ENCODE measurements at regions not wholly inside any gene's neighbourhood (a gene's known extent, or its start where the extent isn't known, plus 50 kb on each side); places are given as distances from the start of the nearest gene placed in this dataset.

DNA sequence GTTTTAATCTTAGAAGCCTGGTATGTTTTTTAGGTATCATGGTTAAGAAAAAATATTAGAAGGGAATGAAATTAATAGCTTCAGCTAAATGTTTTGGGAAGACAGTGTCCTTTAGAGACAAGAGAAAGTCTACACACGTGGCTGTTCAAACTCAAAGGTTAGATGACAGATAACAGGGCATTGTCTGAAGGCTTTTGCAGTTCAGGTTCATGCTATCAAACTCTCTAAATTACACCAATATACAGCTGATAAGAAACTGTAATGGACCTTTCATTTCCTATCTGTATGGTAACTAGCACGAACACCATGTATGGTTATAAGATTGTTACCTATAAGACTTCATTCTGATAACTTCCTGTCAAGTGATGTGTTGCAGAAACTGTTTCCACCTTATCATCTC is 240.6 kb upstream of the MEF2C start:
- no peak for DNase-seq (ENCODE audit: extremely low spot score)
- Histone ChIP-seq H3K4me1 (ENCODE audit: insufficient read depth) (no peaks in the 10 kb centered on the region), H3K4me3 (ENCODE audit: low read depth, low read length) (no peak overlapping the region), H3K36me3 (ENCODE audit: insufficient read depth) (no peaks in the 10 kb centered on the region), H3K27ac (ENCODE audit: low read depth) (no peak overlapping the region)
- 65% methylated on average over 2 of the region's 2 CpGs for WGBS

DNA sequence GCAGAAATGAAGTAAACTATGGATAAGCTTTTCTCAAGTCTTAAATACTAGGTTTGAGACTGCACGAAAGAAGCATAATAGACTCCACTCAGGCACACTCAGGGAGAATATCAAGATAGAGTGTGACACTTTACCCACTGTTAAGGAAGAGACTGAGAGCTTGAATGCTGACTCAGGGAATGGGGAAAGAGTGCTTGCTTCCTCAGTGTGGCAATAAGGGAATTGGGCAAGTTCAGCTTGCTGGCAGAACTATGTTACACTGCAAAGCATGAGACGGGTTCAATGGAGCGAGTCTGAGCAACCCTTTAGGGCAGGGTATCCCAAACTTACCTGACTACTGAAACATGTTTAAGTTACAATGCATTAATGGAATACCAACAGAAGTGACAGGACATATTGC is 237.7 kb upstream of the MEF2C start:
- 84% methylated on average over 3 of the region's 3 CpGs for WGBS
- no peaks in the 10 kb centered on the region for H3K4me1 ChIP-seq (ENCODE audit: insufficient read depth)
- H3K4me3 ChIP-seq (ENCODE audit: low read depth, low read length), result no peak overlapping the region
- no peak for DNase-seq (ENCODE audit: extremely low spot score)
- no peak overlapping the region for H3K27ac ChIP-seq (ENCODE audit: low read depth)
- no peaks in the 10 kb centered on the region for H3K36me3 ChIP-seq (ENCODE audit: insufficient read depth)

DNA sequence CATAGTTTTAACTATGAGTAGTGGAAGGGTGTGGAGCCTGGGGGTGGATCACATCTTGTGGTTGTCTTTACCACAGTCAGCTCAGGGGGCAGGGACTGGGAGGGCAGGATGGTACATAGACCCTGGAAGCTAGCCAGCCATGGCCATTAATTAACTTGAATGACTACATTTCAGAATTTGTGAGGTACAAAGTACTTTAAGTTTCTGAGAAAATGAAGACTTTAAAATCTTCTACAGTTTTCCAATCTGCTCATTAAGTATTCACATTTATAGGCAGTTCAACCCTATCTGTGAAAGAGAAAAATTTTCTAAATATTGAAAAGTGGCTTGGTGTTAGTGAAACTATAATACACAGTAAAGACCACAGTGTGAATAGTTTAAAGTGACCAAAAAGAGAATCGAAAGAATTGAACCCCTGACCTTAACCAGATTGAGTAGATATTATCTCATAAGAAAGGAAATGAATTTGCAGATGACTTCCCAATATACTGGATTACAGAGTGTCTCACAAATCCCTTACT is 234.2 kb upstream of the MEF2C start:
- Histone ChIP-seq H3K36me3 (ENCODE audit: insufficient read depth) (no peaks in the 10 kb centered on the region), H3K4me1 (ENCODE audit: insufficient read depth) (no peaks in the 10 kb centered on the region), H3K27ac (ENCODE audit: low read depth) (no peak overlapping the region), H3K4me3 (ENCODE audit: low read depth, low read length) (no peak overlapping the region)
- WGBS, result 60% methylated on average over 1 of the region's 1 CpG
- no peak for DNase-seq (ENCODE audit: extremely low spot score)

DNA sequence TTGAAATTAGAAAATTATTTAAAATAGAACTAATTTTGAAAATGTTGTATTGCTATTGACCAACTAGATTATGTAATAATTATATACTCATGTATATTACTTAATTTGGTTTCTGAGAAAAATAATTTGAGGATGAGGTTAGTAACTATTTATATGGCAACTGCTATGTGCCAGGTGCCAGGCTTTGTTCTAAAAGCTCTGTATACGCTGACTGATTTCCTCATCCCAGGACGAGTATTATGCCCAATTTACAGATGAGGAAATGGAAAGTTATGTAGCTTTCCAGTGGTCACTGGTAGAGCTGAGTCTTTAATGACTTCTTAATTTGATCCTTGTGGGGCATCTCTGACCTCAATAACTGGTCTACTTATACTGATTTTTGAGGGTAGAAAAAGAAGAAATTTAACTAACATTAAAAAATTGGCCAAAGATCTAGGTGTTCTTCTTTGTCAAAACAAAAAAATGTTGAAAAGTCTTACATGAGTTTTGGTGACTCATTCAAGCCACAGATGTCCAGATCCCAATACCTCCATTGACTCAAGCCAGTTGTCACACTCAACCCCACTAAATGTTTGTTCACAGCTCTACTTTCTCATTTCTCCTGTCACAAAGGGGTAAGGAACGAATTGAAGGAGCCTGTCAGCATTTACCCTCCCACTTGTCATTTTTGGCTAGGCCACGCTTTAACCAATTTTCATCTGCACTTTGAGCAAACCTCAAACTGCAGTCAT is 228.1 kb upstream of the MEF2C start:
- H3K27ac ChIP-seq (ENCODE audit: low read depth), result no peak overlapping the region
- DNase-seq (ENCODE audit: extremely low spot score), result no peak
- WGBS, result 82% methylated on average over 4 of the region's 4 CpGs
- H3K4me1 ChIP-seq (ENCODE audit: insufficient read depth), result no peaks in the 10 kb centered on the region
- H3K36me3 ChIP-seq (ENCODE audit: insufficient read depth), result no peaks in the 10 kb centered on the region
- H3K4me3 ChIP-seq (ENCODE audit: low read depth, low read length), result no peak overlapping the region

DNA sequence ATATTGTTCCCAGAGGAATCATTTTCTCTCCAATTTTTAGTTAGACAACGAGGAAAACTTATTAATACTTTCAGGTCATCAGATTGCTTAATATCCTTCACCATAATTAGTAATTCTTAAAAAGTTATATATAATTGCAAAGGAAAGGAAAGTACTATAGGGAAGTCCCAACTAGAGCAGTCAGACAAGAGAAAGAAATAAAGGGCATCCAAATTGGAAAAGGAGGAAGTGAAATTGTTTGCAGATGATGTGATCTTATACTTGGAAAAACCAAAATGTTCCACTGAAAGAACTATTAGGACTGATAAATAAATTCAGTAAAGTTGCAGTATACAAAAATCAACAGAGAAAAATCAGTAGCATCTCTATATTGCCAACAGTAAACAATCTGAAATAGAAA is 223.5 kb upstream of the MEF2C start:
- DNase-seq (ENCODE audit: extremely low spot score), result no peak
- no peaks in the 10 kb centered on the region for H3K4me1 ChIP-seq (ENCODE audit: insufficient read depth)
- H3K4me3 ChIP-seq (ENCODE audit: low read depth, low read length), result no peak overlapping the region
- no peaks in the 10 kb centered on the region for H3K36me3 ChIP-seq (ENCODE audit: insufficient read depth)
- 79% methylated on average over 1 of the region's 1 CpG for WGBS
- H3K27ac ChIP-seq (ENCODE audit: low read depth), result no peak overlapping the region

DNA sequence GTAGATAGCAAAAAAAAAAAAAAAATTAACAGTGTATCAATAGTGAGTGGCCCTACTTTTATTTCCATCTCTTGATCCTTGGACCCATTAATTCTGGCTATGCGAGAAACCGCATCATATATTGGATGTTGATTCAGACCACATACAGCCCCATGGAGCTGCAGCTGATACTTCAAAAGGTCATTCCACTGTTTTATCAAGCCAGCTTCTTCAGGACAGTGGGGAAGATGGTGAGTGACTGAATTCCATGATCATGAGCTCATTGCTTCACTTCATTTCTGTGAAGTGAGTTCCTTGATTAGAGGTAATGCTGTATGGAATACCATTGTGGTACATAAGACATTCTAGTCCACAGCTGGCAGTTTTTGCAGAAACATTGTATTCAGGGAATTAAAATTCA is 222.9 kb upstream of the MEF2C start:
- Histone ChIP-seq H3K4me1 (ENCODE audit: insufficient read depth) (no peaks in the 10 kb centered on the region), H3K27ac (ENCODE audit: low read depth) (no peak overlapping the region), H3K4me3 (ENCODE audit: low read depth, low read length) (no peak overlapping the region), H3K36me3 (ENCODE audit: insufficient read depth) (no peaks in the 10 kb centered on the region)
- over 99% methylated on average over 2 of the region's 2 CpGs for WGBS
- no peak for DNase-seq (ENCODE audit: extremely low spot score)

DNA sequence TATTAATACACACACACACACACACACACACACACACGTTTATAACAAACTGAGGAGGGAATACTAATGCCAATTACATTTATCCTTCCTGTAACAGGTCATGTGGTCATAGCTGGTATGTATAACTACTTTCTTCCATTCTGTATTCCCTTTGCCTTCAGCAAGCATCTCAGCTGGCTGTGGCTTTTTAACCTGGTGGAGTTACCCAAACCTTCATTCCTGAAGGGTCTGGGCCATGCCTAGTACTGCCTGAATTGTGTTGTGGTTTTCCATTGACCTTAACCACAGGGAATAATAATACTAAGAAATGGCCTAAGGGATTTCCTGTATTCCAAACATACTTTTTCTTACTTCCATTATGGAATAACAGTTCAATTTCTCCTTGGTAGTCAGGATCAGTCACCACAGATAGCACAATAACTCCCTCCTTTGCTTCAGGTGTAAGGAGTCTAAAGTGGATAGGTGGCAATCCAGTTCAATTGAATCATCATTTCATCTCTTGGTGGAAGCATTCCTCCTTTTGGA is 222.2 kb upstream of the MEF2C start:
- DNase-seq (ENCODE audit: extremely low spot score), result no peak
- Histone ChIP-seq H3K4me1 (ENCODE audit: insufficient read depth) (no peaks in the 10 kb centered on the region), H3K4me3 (ENCODE audit: low read depth, low read length) (no peak overlapping the region), H3K27ac (ENCODE audit: low read depth) (no peak overlapping the region), H3K36me3 (ENCODE audit: insufficient read depth) (no peaks in the 10 kb centered on the region)
- 0% methylated on average over 1 of the region's 1 CpG for WGBS

DNA sequence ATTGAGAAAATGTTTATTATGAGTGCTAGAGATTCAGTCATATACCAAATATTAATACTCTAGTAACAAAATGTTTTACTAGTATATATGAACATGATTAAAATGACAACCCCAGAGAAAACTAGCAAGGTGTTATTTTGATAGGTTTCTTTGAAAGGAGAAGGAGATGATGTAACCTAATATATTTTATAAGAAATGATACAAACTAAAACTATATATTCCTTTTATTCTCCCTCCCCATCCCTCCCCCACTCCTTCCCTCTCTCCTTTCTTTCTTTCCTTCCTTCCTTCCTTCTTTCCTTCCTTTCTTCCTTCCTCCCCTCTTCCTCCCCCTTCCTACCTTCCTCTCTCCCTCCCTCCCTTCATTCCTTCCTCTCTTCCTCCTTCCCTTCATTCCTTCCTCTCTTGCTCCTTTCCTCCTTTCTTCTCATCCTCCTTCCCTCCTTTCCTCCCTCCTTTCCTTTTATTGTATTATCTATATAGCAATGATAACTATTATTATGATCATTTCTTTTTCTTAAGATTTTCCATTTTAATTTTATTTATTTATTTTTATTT is 215.3 kb upstream of the MEF2C start:
- no peaks in the 10 kb centered on the region for H3K4me1 ChIP-seq (ENCODE audit: insufficient read depth)
- no peak overlapping the region for H3K4me3 ChIP-seq (ENCODE audit: low read depth, low read length)
- no peak for DNase-seq (ENCODE audit: extremely low spot score)

DNA sequence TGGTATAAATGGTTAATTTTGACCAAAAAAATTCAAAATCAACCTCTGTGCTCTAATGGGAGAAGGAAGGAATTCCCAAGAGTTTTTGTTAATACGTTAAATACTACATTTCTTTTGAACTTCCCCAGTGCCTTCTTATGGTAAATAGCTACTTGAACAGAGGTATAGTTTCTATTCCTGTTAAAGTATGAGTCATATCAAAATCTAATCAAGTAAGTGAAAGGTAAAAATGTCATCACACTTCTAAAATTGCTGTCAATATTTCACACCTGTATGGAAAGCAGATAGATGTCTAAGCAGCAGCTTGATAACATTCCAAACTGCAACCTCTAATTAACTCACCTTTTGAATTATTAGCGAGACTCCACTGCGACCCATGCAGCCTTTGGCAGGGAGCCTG is 214.1 kb upstream of the MEF2C start:
- H3K4me3 ChIP-seq (ENCODE audit: low read depth, low read length), result no peak overlapping the region
- no peaks in the 10 kb centered on the region for H3K4me1 ChIP-seq (ENCODE audit: insufficient read depth)
- no peaks in the 10 kb centered on the region for H3K36me3 ChIP-seq (ENCODE audit: insufficient read depth)
- no peak for DNase-seq (ENCODE audit: extremely low spot score)
- no peak overlapping the region for H3K27ac ChIP-seq (ENCODE audit: low read depth)
- 86% methylated on average over 3 of the region's 3 CpGs for WGBS

More for the DNA sequence above, 215.3 kb upstream of the MEF2C start:
- Histone ChIP-seq H3K27ac (ENCODE audit: low read depth) (no peak overlapping the region), H3K36me3 (ENCODE audit: insufficient read depth) (no peaks in the 10 kb centered on the region)

DNA sequence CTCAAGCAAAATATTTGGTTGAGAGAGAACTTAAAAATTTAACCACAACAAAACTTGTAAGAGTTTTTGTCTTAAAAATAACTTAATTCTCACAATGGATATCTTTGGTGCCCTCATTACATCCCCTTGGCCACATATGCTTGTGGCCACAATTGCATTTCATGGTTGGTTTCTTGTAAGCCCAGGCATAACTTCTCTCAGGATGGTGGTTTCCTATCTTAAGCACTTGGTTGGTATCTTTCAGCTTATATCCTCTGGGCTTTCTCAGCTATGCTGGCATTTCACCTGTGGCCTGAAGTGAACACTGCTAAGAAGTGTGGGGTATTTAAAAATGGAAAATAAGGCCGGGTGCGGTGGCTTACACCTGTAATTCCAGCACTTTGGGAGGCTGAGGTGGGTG is 212.4 kb upstream of the MEF2C start:
- Histone ChIP-seq H3K27ac (ENCODE audit: low read depth) (no peak overlapping the region), H3K36me3 (ENCODE audit: insufficient read depth) (no peaks in the 10 kb centered on the region), H3K4me3 (ENCODE audit: low read depth, low read length) (no peak overlapping the region), H3K4me1 (ENCODE audit: insufficient read depth) (no peaks in the 10 kb centered on the region)
- DNase-seq (ENCODE audit: extremely low spot score), result no peak
- WGBS, result 98% methylated on average over 2 of the region's 2 CpGs

DNA sequence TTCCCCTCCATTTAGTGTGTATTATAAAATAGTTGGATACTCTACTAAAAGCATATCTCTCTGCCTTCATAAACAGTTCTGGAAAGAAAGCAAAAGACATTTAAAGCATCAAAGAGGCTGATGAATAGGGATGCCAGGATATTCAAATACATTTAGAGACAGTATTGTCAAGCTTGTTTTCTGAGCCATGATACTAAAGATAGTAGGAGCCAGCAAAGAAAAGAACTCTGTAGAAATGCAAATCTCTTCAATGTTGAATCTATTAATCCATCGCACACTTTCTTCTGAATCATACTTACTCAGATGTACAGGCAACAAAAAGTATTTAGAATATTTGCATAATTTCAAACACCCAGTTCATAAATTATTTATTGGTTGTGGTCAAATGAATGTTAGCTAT is 207.1 kb upstream of the MEF2C start:
- H3K27ac ChIP-seq (ENCODE audit: low read depth), result no peak overlapping the region
- WGBS, result 93% methylated on average over 1 of the region's 1 CpG

DNA sequence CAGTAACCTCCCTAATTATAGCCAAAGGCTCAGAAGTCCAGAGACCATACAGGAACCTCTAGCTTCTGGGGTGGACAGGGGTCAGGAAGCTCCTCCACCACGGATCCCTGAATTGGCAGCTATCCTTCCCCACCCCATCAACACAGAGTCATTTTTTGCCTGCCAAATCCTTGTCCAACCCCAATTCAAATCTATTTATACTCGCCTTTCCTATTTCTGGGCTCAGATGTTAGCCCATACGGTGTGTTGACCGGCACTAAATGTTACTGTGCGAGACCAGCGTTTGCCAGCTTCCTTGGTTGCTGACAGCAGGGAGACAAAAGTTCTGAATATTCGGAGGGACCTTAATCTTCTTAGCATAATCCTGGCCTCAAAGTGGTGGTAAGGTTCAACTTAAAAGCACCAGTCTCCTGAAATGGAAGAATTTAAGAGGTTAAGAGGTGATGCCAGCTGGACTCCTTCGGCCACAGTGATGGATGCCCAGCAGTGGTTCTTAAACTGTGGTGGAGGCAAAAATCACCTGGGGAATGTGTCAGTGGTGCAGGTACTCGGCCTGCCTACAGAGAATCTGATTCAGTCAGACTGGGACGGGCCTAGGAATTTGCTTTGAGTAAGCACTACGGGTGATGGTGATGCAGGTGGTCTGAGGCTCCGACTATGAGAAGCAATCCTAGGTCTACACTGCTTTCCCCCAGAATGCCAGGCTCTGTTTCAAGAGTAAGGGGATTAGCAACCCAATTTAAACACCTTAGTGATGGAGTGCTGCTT is 204.8 kb upstream of the MEF2C start:
- H3K27ac ChIP-seq (ENCODE audit: low read depth), result no peak overlapping the region
- H3K4me1 ChIP-seq (ENCODE audit: insufficient read depth), result no peaks in the 10 kb centered on the region
- DNase-seq (ENCODE audit: extremely low spot score), result no peak
- H3K36me3 ChIP-seq (ENCODE audit: insufficient read depth), result no peaks in the 10 kb centered on the region
- no peak overlapping the region for H3K4me3 ChIP-seq (ENCODE audit: low read depth, low read length)
- 80% methylated on average over 12 of the region's 12 CpGs for WGBS

More for the DNA sequence above, 207.1 kb upstream of the MEF2C start:
- Histone ChIP-seq H3K36me3 (ENCODE audit: insufficient read depth) (no peaks in the 10 kb centered on the region), H3K4me3 (ENCODE audit: low read depth, low read length) (no peak overlapping the region), H3K4me1 (ENCODE audit: insufficient read depth) (no peaks in the 10 kb centered on the region)
- no peak for DNase-seq (ENCODE audit: extremely low spot score)

DNA sequence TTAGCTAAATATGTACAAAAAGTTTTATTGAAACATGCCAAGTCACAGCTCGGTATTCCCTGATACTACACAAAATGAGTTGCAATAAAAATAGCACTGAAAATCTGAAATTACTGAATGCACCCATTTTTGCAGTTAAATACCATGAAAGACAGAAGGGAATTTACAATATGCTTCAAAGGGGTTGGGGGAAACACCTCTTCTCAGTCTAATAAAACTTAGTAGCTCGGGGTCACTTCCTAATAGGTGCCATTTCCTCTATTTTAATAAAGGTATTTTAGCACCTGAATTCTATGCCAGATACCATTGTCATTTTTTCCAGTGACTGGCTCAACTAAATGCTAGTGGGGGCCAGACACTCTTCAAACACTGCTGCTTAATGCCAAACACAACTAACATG is 204.1 kb upstream of the MEF2C start:
- H3K4me3 ChIP-seq (ENCODE audit: low read depth, low read length), result no peak overlapping the region
- H3K27ac ChIP-seq (ENCODE audit: low read depth), result no peak overlapping the region
- no peaks in the 10 kb centered on the region for H3K4me1 ChIP-seq (ENCODE audit: insufficient read depth)
- 84% methylated on average over 2 of the region's 2 CpGs for WGBS
- H3K36me3 ChIP-seq (ENCODE audit: insufficient read depth), result no peaks in the 10 kb centered on the region
- DNase-seq (ENCODE audit: extremely low spot score), result no peak

Data from urinary bladder (tissue), 3 donors.